Loucy (cell line): ENCODE measurements at regions not wholly inside any gene's neighbourhood (a gene's known extent, or its start where the extent isn't known, plus 50 kb on each side); places are given as distances from the start of the nearest gene placed in this dataset.

ENCODE experiments used
- EZH2phosphoT487 ChIP-seq: fragments of 200-600 bp; IDR thresholded peaks from 2 replicates; pipeline ENCODE4 v1.6.1; 2018; ENCODE audit warnings: antibody characterized with exemption, mild to moderate bottlenecking, moderate library complexity, borderline replicate concordance
- TF ChIP-seq, protein P1 (sequence below): fragments of 200-600 bp; sonication (generic); conservative IDR thresholded peaks from 2 replicates; pipeline ENCODE4 v1.5.1; 2014; ENCODE audit warnings: mild to moderate bottlenecking, antibody characterized with exemption, low read length

DNA sequence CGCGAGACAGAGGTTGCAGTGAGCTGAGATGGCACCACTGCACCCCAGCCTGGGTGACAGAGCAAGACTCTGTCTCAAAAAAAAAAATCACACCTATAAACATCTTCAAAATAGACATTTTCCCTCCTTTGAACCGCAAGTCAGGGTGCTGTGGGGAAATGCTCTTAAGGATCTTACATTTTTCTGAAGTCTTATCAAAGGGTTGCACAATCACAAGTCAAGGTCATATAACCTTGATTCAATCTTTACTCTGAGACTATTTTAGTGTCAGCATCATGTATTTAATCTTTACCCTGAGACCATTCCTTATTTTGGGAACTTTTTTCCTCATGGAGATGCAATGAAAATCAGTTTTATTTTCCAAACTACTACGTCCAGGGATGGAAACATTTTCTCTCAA is 62.8 kb upstream of the RANBP3L start:
- TF ChIP-seq, protein P1, sequence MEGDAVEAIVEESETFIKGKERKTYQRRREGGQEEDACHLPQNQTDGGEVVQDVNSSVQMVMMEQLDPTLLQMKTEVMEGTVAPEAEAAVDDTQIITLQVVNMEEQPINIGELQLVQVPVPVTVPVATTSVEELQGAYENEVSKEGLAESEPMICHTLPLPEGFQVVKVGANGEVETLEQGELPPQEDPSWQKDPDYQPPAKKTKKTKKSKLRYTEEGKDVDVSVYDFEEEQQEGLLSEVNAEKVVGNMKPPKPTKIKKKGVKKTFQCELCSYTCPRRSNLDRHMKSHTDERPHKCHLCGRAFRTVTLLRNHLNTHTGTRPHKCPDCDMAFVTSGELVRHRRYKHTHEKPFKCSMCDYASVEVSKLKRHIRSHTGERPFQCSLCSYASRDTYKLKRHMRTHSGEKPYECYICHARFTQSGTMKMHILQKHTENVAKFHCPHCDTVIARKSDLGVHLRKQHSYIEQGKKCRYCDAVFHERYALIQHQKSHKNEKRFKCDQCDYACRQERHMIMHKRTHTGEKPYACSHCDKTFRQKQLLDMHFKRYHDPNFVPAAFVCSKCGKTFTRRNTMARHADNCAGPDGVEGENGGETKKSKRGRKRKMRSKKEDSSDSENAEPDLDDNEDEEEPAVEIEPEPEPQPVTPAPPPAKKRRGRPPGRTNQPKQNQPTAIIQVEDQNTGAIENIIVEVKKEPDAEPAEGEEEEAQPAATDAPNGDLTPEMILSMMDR: no peak
- TF ChIP-seq EZH2phosphoT487: no peak
